Breast epithelium (tissue), 4 donors: ENCODE measurements at regions not wholly inside any gene's neighbourhood (a gene's known extent, or its start where the extent isn't known, plus 50 kb on each side); places are given as distances from the start of the nearest gene placed in this dataset.

Source experiments
- DNase-seq, 2 donors: peaks; one replicate each; pipeline ENCODE4 v3.0.0-alpha.2; 2019; ENCODE audit warnings: low spot score in 2 of 2
- H3K27ac ChIP-seq, 2 donors: fragments of 200-600 bp; sonication (generic) in 1 of 2; one replicate each; pipeline ENCODE4 v1.5.1; 2016 to 2019; ENCODE audit warnings: mild to moderate bottlenecking in 1 of 2
- H3K27me3 ChIP-seq, 2 donors: fragments of 200-600 bp; sonication (generic) in 1 of 2; one replicate each; pipeline versions ENCODE4 v1.5.1 to v1.6.0; 2017 to 2019; ENCODE audit warnings: control low read depth in 1 of 2, mild to moderate bottlenecking in 1 of 2
- H3K36me3 ChIP-seq: fragments of 200-600 bp; one replicate; pipeline ENCODE4 v1.5.1; 2019
- H3K4me1 ChIP-seq, 2 donors: fragments of 200-600 bp; sonication (generic); one replicate each; pipeline ENCODE4 v1.5.1; 2016 to 2019; ENCODE audit warnings: control low read depth in 1 of 2
- H3K4me3 ChIP-seq, 3 donors: fragments of 200-600 bp; sonication (generic); 1 replicate in 2 of 3; 2 replicates in 1 of 3; pipeline ENCODE4 v1.5.1; 2016 to 2019; ENCODE audit warnings: mild to moderate bottlenecking in 3 of 3, moderate library complexity in 2 of 3
- H3K9me3 ChIP-seq, 2 donors: fragments of 200-600 bp; sonication (generic) in 1 of 2; one replicate each; pipeline ENCODE4 v1.5.1; 2016 to 2019; ENCODE audit warnings: control low read depth in 1 of 2
- CTCF ChIP-seq, 3 donors: fragments of 450-650 bp; IDR thresholded peaks; one replicate each; pipeline ENCODE4 v1.5.1; 2016 to 2017; ENCODE audit warnings: antibody characterized with exemption in 3 of 3, mild to moderate bottlenecking in 3 of 3, moderate library complexity in 3 of 3
- POLR2A ChIP-seq: fragments of 450-650 bp; IDR thresholded peaks from one replicate; pipeline ENCODE4 v1.6.1; 2016; ENCODE audit warnings: antibody characterized with exemption, mild to moderate bottlenecking, moderate library complexity
- POLR2AphosphoS5 ChIP-seq, 3 donors: sonication (generic); formaldehyde crosslinking; IDR thresholded peaks; one replicate each; pipeline ENCODE4 v1.6.1; 2017; ENCODE audit warnings: antibody characterized with exemption in 3 of 3
- intact Hi-C: fragments of 100-400 bp; cut with DNase I; formaldehyde crosslinking; loops from one replicate; pipeline ENCODE4 v1.15.1; 2023; ENCODE audit warnings: low total_unique reads

DNA sequence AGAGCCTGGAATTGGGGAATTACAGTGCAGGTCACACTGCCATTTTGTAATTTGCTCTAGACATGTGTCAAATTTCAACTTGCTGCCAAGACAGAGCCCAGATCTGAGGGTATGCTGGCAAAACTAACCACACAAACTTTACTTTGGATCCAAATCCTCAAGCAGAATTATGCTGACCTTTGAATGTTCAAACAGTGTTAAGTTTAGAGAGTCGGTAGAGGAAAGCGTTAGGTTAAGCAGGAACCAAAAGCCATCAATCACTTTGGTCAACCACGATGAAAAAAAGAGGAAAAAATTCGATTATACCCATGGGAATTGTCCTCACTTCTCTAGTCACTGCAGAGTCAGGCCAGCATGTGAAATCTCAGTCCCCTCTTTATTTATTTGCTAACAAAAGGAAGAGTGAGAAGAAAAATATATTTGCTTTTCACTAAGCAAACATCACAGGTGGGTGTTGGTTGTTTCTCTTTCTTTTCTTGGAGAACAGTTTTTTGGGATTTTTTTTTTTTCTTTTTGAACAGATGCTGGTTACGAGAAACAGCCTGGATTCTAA lies 105.1 kb upstream of the ADGRF1 start:
- TF ChIP-seq CTCF (IDR thresholded peaks at IDR 0.05) (no peak), POLR2A (no peak), POLR2AphosphoS5 (IDR thresholded peaks at IDR 0.05) (no peak)
- Histone ChIP-seq H3K9me3 (no peaks in the 10 kb centered on the region), H3K36me3 (no peaks in the 10 kb centered on the region), H3K4me3 (no peak overlapping the region), H3K4me1 (no peaks in the 10 kb centered on the region), H3K27ac (no peak overlapping the region), H3K27me3 (no peaks in the 10 kb centered on the region)
- no peak for DNase-seq
- intact Hi-C loops: no loop called here

GRCh38 chr6:47146431-47147174 lies 104.5 kb upstream of the ADGRF1 start:
- TF ChIP-seq CTCF (IDR thresholded peaks at IDR 0.05) (no peak), POLR2AphosphoS5 (IDR thresholded peaks at IDR 0.05) (no peak), POLR2A (no peak)
- H3K27ac ChIP-seq: no peak overlapping the region
- H3K36me3 ChIP-seq: no peaks in the 10 kb centered on the region
- H3K27me3 ChIP-seq: no peaks in the 10 kb centered on the region
- no peaks in the 10 kb centered on the region for H3K4me1 ChIP-seq
- intact Hi-C loops: no loop called here
- H3K4me3 ChIP-seq: no peak overlapping the region
- no peaks in the 10 kb centered on the region for H3K9me3 ChIP-seq
- DNase-seq: no peak

DNA sequence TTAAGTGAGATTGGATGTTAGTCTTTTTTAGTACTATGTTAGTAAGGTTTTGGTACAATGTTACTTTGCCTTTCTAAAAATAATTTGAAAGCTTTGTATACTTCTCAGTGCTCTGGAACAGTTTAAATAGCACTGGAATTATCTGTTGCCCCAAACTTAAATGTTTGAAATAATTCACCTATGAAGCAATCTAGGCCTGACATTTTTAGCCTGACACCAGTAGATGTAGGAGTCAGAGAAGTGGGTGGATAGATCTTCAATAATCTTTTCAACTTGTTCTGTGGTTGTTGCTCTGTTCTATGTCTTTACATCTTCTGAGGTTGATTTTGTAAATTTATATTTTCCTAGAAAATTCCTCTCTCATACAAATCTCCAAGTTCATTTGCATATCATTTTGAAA lies 103.1 kb upstream of the ADGRF1 start:
- no peak for DNase-seq
- intact Hi-C loops: no loop called here
- no peaks in the 10 kb centered on the region for H3K9me3 ChIP-seq
- no peak for TF ChIP-seq CTCF (IDR thresholded peaks at IDR 0.05)
- no peak for TF ChIP-seq POLR2A
- TF ChIP-seq POLR2AphosphoS5 (IDR thresholded peaks at IDR 0.05): no peak
- no peaks in the 10 kb centered on the region for H3K27me3 ChIP-seq
- no peaks in the 10 kb centered on the region for H3K4me1 ChIP-seq
- no peaks in the 10 kb centered on the region for H3K36me3 ChIP-seq
- H3K27ac ChIP-seq: no peak overlapping the region
- no peak overlapping the region for H3K4me3 ChIP-seq

GRCh38 chr6:47144306-47144705 lies 102.2 kb upstream of the ADGRF1 start:
- Histone ChIP-seq H3K36me3 (no peaks in the 10 kb centered on the region), H3K27me3 (no peaks in the 10 kb centered on the region), H3K4me1 (no peaks in the 10 kb centered on the region), H3K4me3 (no peak overlapping the region), H3K9me3 (no peaks in the 10 kb centered on the region), H3K27ac (no peak overlapping the region)
- intact Hi-C loops: no loop called here
- DNase-seq: no peak
- no peak for TF ChIP-seq CTCF (IDR thresholded peaks at IDR 0.05)
- no peak for TF ChIP-seq POLR2A
- TF ChIP-seq POLR2AphosphoS5 (IDR thresholded peaks at IDR 0.05): no peak

DNA sequence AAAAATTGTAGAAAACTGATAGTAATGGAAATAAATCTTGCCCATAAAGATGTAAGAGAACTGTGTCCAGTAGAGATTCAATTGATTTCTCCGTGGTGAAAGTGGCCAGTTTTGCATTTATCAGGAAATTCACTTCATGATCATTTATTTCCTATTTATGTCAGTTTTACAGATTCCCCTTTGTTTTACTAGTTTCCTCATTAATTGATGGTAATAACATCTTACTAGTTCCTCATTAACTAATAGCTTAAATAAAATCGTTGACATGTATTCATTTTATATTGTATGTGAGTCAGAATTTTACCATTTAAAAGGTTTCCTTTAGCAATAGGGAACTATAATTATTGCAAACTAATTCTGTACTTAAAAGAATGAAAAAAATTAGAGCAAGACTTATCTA lies 99.8 kb upstream of the ADGRF1 start:
- DNase-seq: no peak
- Histone ChIP-seq H3K9me3 (no peaks in the 10 kb centered on the region), H3K4me3 (no peak overlapping the region), H3K27ac (no peak overlapping the region), H3K27me3 (no peaks in the 10 kb centered on the region), H3K36me3 (no peaks in the 10 kb centered on the region), H3K4me1 (no peaks in the 10 kb centered on the region)
- no peak for TF ChIP-seq CTCF (IDR thresholded peaks at IDR 0.05)
- TF ChIP-seq POLR2AphosphoS5 (IDR thresholded peaks at IDR 0.05): no peak
- TF ChIP-seq POLR2A: no peak
- intact Hi-C loops: no loop called here
